ENCODE measurements at regions not wholly inside any gene's neighbourhood (a gene's known extent, or its start where the extent isn't known, plus 50 kb on each side); places are given as distances from the start of the nearest gene placed in this dataset.

DNA sequence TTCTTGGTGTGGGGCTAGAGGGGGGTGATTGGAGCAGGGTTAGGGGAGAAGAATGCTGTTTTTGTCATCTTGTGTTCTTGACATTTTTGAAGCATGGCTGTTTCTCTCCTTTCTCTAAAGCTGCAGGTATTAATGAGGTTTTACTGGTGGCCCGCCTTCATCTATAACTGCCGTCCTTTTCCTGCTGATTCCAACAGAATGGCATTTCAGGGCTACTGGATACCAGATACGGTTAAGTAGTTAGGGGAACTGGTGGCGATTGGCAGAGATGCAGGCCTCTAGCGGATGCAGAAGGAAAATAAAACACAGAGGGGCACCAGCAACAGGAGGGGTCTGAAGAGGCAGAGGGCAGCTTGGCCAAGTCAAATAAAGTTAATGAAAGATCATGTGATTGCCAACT, 89.7 kb upstream of the EEF1E1 start:
- H3K4me1 ChIP-seq (ENCODE audit: control insufficient read depth, extremely low read depth, insufficient read depth, low read length), result no peaks in the 10 kb centered on the region
- TF ChIP-seq, protein P1, sequence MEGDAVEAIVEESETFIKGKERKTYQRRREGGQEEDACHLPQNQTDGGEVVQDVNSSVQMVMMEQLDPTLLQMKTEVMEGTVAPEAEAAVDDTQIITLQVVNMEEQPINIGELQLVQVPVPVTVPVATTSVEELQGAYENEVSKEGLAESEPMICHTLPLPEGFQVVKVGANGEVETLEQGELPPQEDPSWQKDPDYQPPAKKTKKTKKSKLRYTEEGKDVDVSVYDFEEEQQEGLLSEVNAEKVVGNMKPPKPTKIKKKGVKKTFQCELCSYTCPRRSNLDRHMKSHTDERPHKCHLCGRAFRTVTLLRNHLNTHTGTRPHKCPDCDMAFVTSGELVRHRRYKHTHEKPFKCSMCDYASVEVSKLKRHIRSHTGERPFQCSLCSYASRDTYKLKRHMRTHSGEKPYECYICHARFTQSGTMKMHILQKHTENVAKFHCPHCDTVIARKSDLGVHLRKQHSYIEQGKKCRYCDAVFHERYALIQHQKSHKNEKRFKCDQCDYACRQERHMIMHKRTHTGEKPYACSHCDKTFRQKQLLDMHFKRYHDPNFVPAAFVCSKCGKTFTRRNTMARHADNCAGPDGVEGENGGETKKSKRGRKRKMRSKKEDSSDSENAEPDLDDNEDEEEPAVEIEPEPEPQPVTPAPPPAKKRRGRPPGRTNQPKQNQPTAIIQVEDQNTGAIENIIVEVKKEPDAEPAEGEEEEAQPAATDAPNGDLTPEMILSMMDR (conservative IDR thresholded peaks at IDR 0.05 in 1 of 2, IDR thresholded peaks at IDR 0.05 in 1 of 2; ENCODE audit: low read depth in 1 of 2, low read length in 2 of 2), result no peak
- no peak for TF ChIP-seq EZH2 (IDR thresholded peaks at IDR 0.05; ENCODE audit: low read length, missing control alignments)
- no peaks in the 10 kb centered on the region for H3K79me2 ChIP-seq (ENCODE audit: control insufficient read depth, insufficient read depth, low read length)
- H3K9ac ChIP-seq (ENCODE audit: insufficient read depth, low read length), result no peak overlapping the region
- H3K27ac ChIP-seq (ENCODE audit: insufficient read depth, low read length), result no peak overlapping the region
- no peak for DNase-seq (ENCODE audit: low read depth in 2 of 2)
- H2AFZ ChIP-seq (ENCODE audit: low read length), result no peak overlapping the region
- H4K20me1 ChIP-seq (ENCODE audit: control insufficient read depth, extremely low read depth, insufficient read depth, low read length), result no peaks in the 10 kb centered on the region
- H3K4me3 ChIP-seq (replicated peaks in 1 of 4; ENCODE audit: control extremely low read depth in 1 of 4, insufficient read depth in 1 of 4, low read depth in 3 of 4, low read length in 4 of 4), result no peak overlapping the region
- H3K27me3 ChIP-seq (ENCODE audit: control insufficient read depth, insufficient read depth, low read length), result no peaks in the 10 kb centered on the region
- H3K9me3 ChIP-seq (ENCODE audit: control insufficient read depth, insufficient read depth, low read depth, low read length), result no peaks in the 10 kb centered on the region
- H3K4me2 ChIP-seq (ENCODE audit: extremely low read depth, insufficient read depth, low read length), result no peak overlapping the region
- H3K36me3 ChIP-seq (ENCODE audit: control insufficient read depth, insufficient read depth, low read length), result no peaks in the 10 kb centered on the region

DNA sequence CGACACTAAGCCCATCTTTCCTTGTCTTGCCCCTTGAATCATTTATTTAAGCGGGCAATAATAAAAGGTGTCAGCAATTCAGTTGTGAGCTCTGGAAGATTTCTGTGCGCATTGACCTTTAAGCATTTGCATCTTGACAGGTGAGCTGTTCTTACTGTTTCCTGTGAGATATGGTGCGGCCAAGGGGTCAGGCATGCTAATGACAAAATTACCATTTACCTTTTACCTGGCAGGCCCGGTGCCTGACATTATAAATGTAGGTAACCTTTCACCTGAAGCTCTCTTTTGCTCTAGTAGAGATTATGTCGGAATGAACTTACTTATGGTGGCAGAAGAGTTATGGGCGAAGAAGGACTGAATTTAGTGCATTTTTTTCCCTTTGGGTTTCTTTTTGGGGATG, 89.3 kb upstream of the EEF1E1 start:
- H3K27me3 ChIP-seq (ENCODE audit: control insufficient read depth, insufficient read depth, low read length), result no peaks in the 10 kb centered on the region
- H3K79me2 ChIP-seq (ENCODE audit: control insufficient read depth, insufficient read depth, low read length), result no peaks in the 10 kb centered on the region
- no peaks in the 10 kb centered on the region for H3K4me1 ChIP-seq (ENCODE audit: control insufficient read depth, extremely low read depth, insufficient read depth, low read length)
- no peak overlapping the region for H3K4me3 ChIP-seq (replicated peaks in 1 of 4; ENCODE audit: control extremely low read depth in 1 of 4, insufficient read depth in 1 of 4, low read depth in 3 of 4, low read length in 4 of 4)
- no peaks in the 10 kb centered on the region for H4K20me1 ChIP-seq (ENCODE audit: control insufficient read depth, extremely low read depth, insufficient read depth, low read length)
- H3K36me3 ChIP-seq (ENCODE audit: control insufficient read depth, insufficient read depth, low read length), result no peaks in the 10 kb centered on the region
- TF ChIP-seq EZH2 (IDR thresholded peaks at IDR 0.05; ENCODE audit: low read length, missing control alignments), result no peak
- TF ChIP-seq, protein P1 (conservative IDR thresholded peaks at IDR 0.05 in 1 of 2, IDR thresholded peaks at IDR 0.05 in 1 of 2; ENCODE audit: low read depth in 1 of 2, low read length in 2 of 2), result no peak
- H3K9ac ChIP-seq (ENCODE audit: insufficient read depth, low read length), result no peak overlapping the region
- H3K4me2 ChIP-seq (ENCODE audit: extremely low read depth, insufficient read depth, low read length), result no peak overlapping the region
- H3K9me3 ChIP-seq (ENCODE audit: control insufficient read depth, insufficient read depth, low read depth, low read length), result no peaks in the 10 kb centered on the region
- no peak for DNase-seq (ENCODE audit: low read depth in 2 of 2)
- H2AFZ ChIP-seq (ENCODE audit: low read length), result no peak overlapping the region
- H3K27ac ChIP-seq (ENCODE audit: insufficient read depth, low read length), result no peak overlapping the region

DNA sequence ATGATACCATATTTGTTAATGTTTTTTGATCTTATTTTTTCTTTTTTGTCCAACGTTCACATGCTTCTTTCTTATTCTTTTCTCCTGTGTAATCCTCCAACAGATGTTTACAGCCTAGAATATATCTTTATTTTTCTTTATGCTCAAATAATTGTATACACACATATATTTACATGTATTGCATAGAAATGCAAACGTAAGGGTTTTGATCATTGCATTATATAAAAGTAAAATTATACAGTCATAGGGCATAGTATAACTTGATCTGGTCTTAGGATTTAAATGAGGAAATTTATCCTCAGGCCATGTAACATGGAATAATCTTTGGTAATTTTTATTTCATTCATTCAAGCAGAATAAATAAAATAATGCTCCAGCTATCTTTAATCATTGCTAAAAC, 84.9 kb upstream of the EEF1E1 start:
- no peaks in the 10 kb centered on the region for H3K79me2 ChIP-seq (ENCODE audit: control insufficient read depth, insufficient read depth, low read length)
- no peaks in the 10 kb centered on the region for H3K36me3 ChIP-seq (ENCODE audit: control insufficient read depth, insufficient read depth, low read length)
- no peak for DNase-seq (ENCODE audit: low read depth in 2 of 2)

More for the DNA sequence above, 84.9 kb upstream of the EEF1E1 start:
- Histone ChIP-seq H4K20me1 (ENCODE audit: control insufficient read depth, extremely low read depth, insufficient read depth, low read length) (no peaks in the 10 kb centered on the region), H3K4me1 (ENCODE audit: control insufficient read depth, extremely low read depth, insufficient read depth, low read length) (peaks cover 1% of the 10 kb centered on the region), H3K9ac (ENCODE audit: insufficient read depth, low read length) (no peak overlapping the region), H2AFZ (ENCODE audit: low read length) (no peak overlapping the region), H3K4me2 (ENCODE audit: extremely low read depth, insufficient read depth, low read length) (no peak overlapping the region), H3K27me3 (ENCODE audit: control insufficient read depth, insufficient read depth, low read length) (no peaks in the 10 kb centered on the region), H3K9me3 (ENCODE audit: control insufficient read depth, insufficient read depth, low read depth, low read length) (no peaks in the 10 kb centered on the region), H3K4me3 (replicated peaks in 1 of 4; ENCODE audit: control extremely low read depth in 1 of 4, insufficient read depth in 1 of 4, low read depth in 3 of 4, low read length in 4 of 4) (no peak overlapping the region), H3K27ac (ENCODE audit: insufficient read depth, low read length) (no peak overlapping the region)
- TF ChIP-seq EZH2 (IDR thresholded peaks at IDR 0.05; ENCODE audit: low read length, missing control alignments), result no peak
- TF ChIP-seq, protein P1 (conservative IDR thresholded peaks at IDR 0.05 in 1 of 2, IDR thresholded peaks at IDR 0.05 in 1 of 2; ENCODE audit: low read depth in 1 of 2, low read length in 2 of 2), result no peak
